AG08396 (cell line): ENCODE measurements at regions not wholly inside any gene's neighbourhood (a gene's known extent, or its start where the extent isn't known, plus 50 kb on each side); places are given as distances from the start of the nearest gene placed in this dataset.

Experiments used
- DNase-seq: peaks from one replicate; pipeline ENCODE4 v3.0.0; 2012; ENCODE audit warnings: low spot score, mixed read lengths

DNA sequence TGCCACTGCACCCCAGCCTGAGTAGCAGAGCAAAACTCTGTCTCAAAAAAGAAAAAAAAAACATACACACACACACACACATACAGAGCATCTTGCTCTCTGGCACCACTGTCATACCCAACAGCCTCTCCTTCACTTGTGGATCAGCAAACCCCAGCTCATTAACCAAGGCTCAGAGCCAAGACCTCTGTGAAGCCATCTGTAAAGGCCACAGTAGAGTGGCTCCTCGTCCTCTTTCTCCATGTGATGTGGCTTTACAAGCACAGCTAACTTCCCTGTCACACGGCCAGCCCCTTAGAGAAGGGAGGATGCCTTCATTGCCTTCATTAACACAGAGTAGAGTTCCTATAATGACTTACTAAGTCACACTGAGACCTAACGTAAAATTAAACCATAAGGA, 62.7 kb upstream of the LSM14A start:
- DNase-seq: no peak

DNA sequence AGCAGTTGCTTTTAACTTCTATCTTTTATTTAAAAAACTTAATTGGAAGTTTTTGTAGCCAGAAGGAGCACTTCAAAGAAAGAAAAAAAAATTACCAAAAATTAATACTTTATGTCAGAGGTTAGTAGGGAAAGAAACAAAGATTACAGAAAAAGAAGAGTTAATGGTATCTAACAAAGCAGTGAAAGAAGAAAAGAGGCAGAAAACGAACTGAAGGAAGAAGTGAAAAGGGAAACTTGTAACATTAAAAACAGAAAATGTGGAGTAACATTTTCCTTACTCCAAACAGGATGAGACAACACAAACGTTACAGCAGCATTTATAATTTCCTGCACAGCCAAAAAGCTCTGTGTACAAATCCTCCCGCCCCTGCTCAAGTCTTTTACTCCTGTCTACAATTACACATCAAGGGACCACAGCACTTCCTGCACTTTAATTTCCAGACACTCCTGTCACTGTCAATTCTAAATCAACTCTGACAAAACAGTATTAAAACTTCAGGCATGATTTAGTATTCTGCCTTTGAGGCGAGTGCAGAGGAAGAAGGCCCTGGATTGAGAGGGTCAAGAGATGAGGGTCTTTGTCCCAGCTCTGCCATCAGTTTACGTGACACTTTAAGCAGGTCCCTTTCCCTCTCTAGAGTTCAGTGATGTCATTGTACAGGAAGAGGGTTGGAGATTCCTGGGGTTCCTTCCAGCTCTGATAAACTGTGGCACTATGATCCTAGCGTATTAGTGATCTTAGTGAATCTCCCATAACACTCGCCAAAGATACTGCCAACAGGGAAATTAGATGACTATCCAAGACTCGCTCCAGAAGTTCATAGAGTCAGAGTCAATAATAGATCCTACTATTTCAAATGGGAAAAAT, 53.2 kb upstream of the LSM14A start:
- no peak for DNase-seq

DNA sequence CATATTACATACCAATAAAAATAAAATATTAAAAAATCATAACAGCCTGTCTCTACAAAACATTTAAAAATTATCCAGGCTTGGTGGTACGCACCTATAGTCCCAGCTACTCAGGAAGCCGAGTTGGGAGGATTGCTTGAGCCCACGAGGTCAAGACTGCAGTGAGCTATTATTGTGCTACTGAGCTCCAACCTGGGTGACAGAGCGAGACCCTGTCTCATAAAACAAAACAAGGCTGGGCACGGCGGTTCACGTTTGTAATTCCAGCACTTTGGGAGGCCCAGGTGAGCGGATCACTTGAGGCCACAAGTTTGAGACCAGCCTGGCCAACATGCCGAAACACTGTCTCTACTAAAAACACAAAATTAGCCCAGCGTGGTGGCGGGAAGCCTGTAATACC, 52.2 kb upstream of the LSM14A start:
- DNase-seq: no peak

DNA sequence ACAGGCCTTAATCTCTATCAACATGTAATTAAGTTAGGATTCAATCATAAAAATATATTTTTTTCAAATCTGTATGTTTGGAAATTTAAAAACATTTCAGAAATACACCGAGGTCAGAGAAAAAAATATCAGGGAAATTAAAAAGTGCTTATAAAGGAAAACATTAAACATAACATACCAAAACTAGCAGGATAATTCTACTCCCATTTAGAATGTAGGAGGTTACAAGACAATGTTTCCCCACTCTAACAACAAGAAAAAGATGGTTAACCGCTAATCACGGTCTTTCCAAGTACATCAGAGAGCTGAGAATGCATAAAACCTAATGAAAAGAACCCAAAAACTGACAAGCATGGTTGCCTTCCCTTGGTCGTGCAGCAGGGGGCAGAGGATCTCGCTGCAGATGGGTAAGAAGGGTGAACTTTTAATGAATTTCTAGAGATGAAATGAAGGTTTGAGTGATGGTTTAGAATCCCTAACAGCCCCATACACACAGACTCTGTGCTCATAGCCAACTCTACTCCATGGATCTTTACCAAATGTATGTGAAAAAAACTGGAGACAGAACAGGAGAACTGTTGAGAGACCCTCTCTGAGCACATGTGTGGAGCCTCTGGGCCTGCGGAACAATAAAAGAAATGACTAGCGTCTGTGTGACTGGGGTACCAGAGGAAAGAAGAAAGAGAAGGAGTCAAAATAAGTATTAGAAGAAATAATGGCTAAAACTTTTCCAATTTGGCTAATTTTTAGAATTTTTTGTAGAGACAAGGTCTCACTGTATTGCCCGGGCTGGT, 51.3 kb upstream of the LSM14A start:
- peak; percentile 72 for DNase-seq
